Kidney capillary endothelial cell (primary cell): ENCODE measurements at regions not wholly inside any gene's neighbourhood (a gene's known extent, or its start where the extent isn't known, plus 50 kb on each side); places are given as distances from the start of the nearest gene placed in this dataset.

Source experiments
- DNase-seq: peaks from one replicate; pipeline ENCODE4 v3.0.0-alpha.2; 2018; ENCODE audit warnings: low spot score

- no peak for DNase-seq
Measured at GRCh38 chr2:239626961-239627592, 226.3 kb upstream of the HDAC4 start.

GRCh38 chr2:239625971-239626734 lies 225.3 kb upstream of the HDAC4 start:
- DNase-seq = no peak

DNA sequence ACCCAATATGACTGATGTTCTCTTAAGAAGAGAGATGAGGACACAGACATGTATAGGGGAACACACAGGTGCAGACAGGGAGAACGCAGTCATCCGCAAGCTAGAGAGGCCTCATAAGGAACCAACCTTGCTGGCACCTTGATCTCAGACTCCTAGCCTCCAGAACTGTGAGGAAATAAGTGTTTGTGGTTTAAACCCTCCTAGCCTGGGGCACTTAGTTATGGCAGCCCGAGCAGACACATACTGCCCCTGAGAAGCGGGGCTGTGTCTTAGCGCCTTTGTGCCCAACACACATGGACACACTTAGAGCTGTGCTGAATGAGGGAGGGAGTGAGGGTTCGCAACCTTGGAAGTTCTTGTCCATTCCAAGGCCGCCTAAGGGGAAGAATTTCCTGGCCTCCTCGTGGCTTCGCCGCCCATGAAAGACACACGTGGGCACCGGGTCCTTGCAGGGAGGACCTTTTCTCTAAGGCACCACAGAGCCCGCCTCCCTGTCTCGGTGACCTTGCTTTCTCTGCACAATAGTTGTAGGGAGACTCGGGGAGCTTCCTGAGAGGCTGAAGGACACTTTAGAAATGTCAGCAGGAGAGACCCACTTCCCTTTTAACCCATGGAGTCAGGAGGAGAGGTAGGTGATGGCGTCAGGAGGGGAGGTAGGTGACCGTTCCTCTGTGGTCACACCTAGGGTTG lies 224.5 kb upstream of the HDAC4 start:
- no peak for DNase-seq

- no peak for DNase-seq
Measured at GRCh38 chr2:239621611-239622010, 220.8 kb upstream of the HDAC4 start.

GRCh38 chr2:239619369-239619768 lies 218.5 kb upstream of the HDAC4 start:
- DNase-seq = no peak

DNA sequence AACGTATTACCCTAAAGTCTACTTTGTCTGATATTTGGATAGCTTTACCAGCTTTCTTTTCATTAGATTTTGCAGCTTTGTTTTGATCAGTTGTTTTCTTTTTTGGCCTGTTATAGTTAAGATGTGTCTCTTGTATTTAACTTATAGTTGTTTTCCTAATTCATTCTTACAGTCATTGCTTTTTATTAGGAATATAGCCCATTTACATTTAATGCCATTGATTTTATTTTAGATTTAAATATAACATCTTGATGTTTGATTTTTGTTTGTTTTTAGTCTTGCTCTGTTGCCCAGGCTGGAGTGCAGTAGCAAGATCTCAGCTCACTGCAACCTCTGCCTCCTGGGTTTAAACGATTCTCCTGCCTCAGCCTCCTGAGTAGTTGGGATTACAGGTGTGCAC lies 215.9 kb upstream of the HDAC4 start:
- no peak for DNase-seq

DNA sequence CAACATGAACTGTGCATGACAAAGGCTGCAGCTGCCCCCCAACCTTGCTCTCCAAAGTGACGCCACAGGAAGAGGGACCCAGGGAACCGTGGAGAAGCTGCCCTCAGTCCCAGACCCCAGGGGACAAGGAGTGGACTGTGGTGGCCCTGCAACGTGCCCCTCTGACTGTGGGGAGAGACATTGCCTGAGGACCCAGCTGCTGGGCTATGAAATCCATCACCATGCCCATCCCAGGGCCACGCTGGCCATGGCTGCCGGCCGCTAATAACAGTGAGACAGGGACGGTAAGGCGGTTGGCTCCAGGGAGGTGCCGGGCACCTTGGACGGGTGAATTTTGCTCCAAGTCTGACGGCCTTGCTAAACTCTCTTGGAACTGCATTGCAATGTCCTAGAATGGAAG lies 211.3 kb upstream of the HDAC4 start:
- no peak for DNase-seq

DNA sequence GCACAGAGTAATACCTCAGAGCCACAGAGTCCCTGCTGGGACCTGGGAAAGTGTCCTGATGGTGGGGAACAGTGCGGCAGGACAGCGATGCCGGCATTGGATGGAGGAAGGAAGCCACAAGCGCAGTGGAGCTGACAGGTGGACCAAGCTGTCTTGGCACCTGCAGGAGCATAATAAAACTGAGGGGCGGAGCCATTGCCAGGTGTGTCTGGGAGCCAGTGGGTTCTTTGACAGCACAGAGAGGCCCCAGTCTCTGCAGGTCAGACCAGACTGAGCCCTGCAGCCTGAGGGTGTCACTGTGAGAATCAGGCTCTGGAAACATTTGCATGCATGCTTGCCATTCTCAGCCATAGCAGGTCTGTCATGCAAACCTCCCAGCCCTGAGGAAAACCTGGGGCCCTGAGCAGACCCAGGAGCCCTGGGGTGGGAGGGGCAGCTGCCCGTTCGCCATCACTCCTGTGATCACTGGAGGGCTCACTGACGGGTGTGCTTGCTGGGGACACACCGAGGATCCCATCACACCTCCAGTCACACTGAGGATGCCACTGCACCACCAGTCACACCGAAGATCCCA lies 210.5 kb upstream of the HDAC4 start:
- no peak for DNase-seq

GRCh38 chr2:239610457-239611221 lies 209.8 kb upstream of the HDAC4 start:
- DNase-seq = no peak

DNA sequence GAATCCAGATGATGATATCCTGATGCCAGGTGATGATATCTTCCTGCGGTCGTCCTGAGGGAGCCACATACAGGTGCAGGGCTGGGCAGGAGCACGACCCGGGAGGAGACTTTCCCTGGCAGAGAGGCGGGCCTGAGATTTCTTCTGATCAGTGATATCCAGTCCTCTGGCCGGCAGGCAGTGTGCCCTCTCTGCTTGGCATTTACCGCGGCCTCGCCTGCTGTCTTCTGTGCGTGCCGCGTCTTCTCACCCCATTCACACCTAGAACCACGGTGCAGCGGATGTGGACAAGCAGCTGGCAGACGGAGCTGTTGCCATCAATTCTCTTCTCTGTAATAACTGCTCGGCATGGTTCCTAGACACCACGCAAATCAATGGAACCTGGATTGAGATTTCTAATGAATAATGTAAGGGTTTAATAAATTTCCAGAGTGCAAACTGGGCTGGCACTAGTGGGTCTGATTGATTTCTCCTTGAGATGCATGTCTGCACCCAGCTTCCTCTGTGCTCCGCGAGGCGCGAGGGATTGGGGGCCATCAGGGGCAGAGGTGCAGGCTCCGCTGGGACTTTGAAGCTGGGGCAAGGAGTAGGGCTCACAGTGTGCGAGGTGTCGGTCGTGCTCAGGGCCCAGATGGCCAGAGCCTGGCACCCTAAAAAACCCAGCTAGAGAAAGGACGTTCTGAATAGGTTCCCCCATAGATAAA lies 208.9 kb upstream of the HDAC4 start:
- no peak for DNase-seq

- DNase-seq = no peak
Measured at GRCh38 chr2:239609162-239609561, 208.3 kb upstream of the HDAC4 start.

DNA sequence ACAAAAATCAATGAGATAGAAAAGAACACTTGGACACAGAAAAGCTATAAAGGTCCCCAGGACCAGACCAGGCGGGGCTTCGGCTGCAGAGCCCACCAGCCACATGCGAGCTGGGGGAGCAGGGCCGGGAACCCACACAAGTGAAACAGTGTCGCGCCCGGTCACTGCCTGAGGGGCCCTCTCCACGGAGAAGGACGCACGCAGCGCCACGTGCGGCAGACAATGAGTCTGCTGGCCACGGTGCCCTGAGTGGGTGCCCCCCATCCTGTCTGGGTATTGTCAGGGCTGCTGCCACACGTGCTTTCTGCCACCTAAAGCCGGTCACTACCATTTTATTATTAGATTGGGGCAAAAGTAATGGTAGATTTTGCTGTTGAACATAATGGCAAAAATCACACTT lies 207.9 kb upstream of the HDAC4 start:
- no peak for DNase-seq

DNA sequence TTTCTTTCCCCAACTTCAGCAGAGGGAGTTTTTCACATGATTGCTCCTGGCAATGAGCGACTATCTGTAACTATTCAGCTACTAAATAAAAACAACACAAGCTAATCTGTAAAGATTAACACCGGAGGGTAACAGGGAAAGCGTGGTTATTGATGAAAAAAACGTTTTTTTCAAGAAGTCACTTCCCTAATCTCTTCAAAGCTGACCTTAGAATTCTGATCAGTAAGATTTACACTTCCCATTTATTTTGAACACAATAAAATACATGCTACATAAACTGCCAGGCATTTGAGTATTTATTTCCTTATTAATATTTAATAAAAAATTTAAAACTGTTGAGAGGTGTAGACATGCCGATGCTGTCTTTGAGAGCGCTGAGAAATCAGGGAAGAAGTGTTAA lies 207.4 kb upstream of the HDAC4 start:
- DNase-seq = no peak

DNA sequence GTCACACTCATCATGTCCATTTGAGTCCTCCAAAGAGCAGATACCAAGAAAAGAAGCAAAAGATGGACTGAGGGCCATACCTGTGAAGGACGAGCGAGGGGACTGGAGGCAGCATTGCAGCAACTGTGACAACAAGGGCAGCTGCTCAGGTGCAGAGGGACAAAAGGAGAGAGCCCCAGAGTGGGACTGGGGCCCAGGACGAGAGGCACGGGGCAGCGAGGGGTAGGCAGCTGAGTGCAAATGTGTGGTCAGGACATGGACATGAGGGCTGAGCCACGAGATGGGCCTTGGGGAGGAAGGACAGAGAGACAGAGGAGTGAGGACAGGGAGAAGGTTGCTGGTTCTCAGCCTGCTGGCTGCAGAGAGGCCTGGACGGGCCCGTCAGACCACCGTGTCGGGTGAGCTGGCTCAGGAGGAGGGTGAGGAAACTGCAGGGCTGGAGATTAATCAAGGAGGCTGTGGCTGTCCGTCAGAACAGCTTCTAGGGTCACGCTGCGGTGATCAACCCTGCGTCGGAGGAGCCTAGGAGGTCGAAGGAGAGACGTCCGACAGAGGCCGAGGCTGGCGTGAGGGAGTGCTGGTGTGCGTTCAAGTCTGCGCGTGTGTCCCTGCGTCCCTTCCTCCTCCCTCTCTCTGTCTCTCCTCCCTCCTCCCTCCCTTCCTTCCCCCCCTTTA lies 206.8 kb upstream of the HDAC4 start:
- DNase-seq = no peak

DNA sequence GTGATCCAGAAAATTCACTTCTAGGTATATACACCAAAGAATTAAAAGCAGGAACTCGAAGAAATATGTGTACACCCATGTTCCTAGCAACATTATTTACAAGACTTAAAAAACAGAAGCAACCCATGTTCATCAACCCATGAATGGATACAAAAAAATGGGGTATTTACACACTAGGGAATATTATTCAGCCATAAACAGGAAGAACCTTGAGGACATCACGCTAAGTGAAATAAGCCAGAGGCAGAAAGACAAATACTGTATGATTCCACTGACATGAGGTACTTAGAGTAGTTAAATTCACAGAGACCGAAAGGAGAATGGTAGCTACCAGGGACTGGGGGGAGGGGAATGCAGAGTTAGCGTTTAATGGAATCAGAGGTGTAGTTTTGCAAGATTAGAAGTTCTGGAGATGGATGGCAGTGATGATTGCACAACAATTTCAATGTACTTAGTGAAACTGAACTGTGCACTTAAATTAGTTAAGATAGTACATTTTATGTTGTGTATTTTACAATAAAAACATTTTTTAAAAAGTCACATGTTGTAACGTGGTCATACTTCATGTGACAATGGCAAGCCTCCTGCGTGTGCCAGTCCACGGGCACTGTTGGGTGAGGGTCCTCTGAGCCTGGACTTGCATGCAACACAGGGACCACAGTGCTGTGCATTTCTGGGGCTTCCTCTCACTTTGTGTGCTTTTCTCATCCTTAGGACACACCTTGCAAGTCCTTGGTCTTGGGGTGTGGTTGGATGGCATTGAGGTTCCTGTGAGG lies 206.1 kb upstream of the HDAC4 start:
- DNase-seq = no peak

- no peak for DNase-seq
Measured at GRCh38 chr2:239605976-239606375, 205.2 kb upstream of the HDAC4 start.

- no peak for DNase-seq
Measured at GRCh38 chr2:239605409-239605808, 204.6 kb upstream of the HDAC4 start.

GRCh38 chr2:239604861-239605260 lies 204.0 kb upstream of the HDAC4 start:
- DNase-seq = no peak

GRCh38 chr2:239603411-239604356 lies 202.9 kb upstream of the HDAC4 start:
- no peak for DNase-seq
